ENCODE measurements at regions not wholly inside any gene's neighbourhood (a gene's known extent, or its start where the extent isn't known, plus 50 kb on each side); places are given as distances from the start of the nearest gene placed in this dataset.

DNA sequence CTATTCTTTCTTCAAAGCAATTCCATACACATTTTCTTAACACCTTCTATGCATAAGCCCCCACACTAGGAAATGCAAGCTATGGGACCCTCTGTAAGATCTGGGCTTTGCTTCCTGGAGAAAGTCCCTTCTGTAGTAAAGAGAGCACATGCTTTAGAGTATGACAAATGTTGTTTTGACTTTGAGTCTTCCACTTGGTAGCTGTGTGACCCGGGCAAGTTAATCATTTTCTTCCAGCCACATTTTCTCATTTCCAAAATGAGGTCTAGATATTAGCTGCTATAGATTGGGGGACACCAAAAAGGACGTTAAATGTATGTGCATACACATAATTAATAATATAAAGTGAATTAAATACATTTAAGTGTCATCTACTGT is 334.0 kb downstream of the NFIB start:
- TF ChIP-seq CTCF (IDR thresholded peaks at IDR 0.05; ENCODE audit: low read depth, low read length, poor library complexity, severe bottlenecking) (no peak), EZH2phosphoT487 (IDR thresholded peaks at IDR 0.05; ENCODE audit: borderline replicate concordance, low read length) (no peak)

Data from DOHH2 (cell line).